ENCODE measurements at regions not wholly inside any gene's neighbourhood (a gene's known extent, or its start where the extent isn't known, plus 50 kb on each side); places are given as distances from the start of the nearest gene placed in this dataset.

- in situ Hi-C loops (cut with HindIII; ENCODE audit: extremely low pct_ligation_motif_present, low pct_unique_long_range_greater_than_20kb) (loop anchor here (25.0 kb wide), 1 partner anchor 670 kb away; no protein-coding TSS in a partner anchor), intact Hi-C loops (cut with micrococcal nuclease; ENCODE audit: unreplicated experiment) (loop anchor here (10.0 kb wide), 1 partner anchor 1113 kb away; no protein-coding TSS in a partner anchor)
- Histone ChIP-seq H3K9ac (ENCODE audit: insufficient read depth, low read depth, low read length) (no peak overlapping the region), H3K27me3 (ENCODE audit: control insufficient read depth in 1 of 2, insufficient read depth in 2 of 2, low read length in 2 of 2) (peaks cover 0 to 28% of the 10 kb centered on the region in 2 experiments; a peak in 4 of 5 replicates), H3K36me3 (replicated peaks in 1 of 2; ENCODE audit: control insufficient read depth in 1 of 2, insufficient read depth in 2 of 2, low read length in 2 of 2) (no peaks in the 10 kb centered on the region), H2AFZ (ENCODE audit: low read length) (no peak overlapping the region), H3K4me3 (replicated peaks in 1 of 3; ENCODE audit: insufficient read depth in 1 of 3, low read depth in 2 of 3, low read length in 3 of 3) (no peak overlapping the region), H3K4me1 (ENCODE audit: insufficient read depth, low read length) (no peaks in the 10 kb centered on the region), H4K20me1 (ENCODE audit: insufficient read depth, low read length) (no peaks in the 10 kb centered on the region), H3K79me2 (ENCODE audit: insufficient read depth, low read length) (no peaks in the 10 kb centered on the region), H3K9me3 (ENCODE audit: low read length) (no peaks in the 10 kb centered on the region), H3K27ac (ENCODE audit: extremely low read length, insufficient read depth, low read length) (no peak overlapping the region), H3K4me2 (ENCODE audit: low read depth, low read length) (no peak overlapping the region)
- no peak for FAIRE-seq
- 36% methylated on average over 9 of the region's 11 CpGs for WGBS (ENCODE audit: low lambda C conversion rate)
- no peak for DNase-seq (ENCODE audit: low spot score)
- no peak for ATAC-seq
- POLR2A ChIA-PET = no interaction called here
- no TSS peak for BruUV-seq (replicated peaks)
- CTCF ChIA-PET (ENCODE audit: low intra/inter-chr PET ratio, low total read pairs) = no interaction called here
- TF ChIP-seq ZBTB2 (CRISPR knock-in tag; IDR thresholded peaks at IDR 0.05; ENCODE audit: low read depth) (no peak), ZSCAN21 (CRISPR knock-in tag; IDR thresholded peaks at IDR 0.05; ENCODE audit: borderline replicate concordance) (no peak), GABPA (IDR thresholded peaks at IDR 0.05; ENCODE audit: low read depth, low read length) (no peak), GABPA (CRISPR knock-in tag; IDR thresholded peaks at IDR 0.05; ENCODE audit: low read depth) (no peak), RFXAP (CRISPR knock-in tag; IDR thresholded peaks at IDR 0.05; ENCODE audit: borderline replicate concordance) (no peak), SKI (IDR thresholded peaks at IDR 0.05; ENCODE audit: partially characterized antibody) (no peak), RERE (CRISPR knock-in tag; IDR thresholded peaks at IDR 0.05; ENCODE audit: low read depth) (no peak), PHF5A (CRISPR knock-in tag; IDR thresholded peaks at IDR 0.05; ENCODE audit: low read depth, unreplicated experiment) (no peak), MXD1 (CRISPR knock-in tag; IDR thresholded peaks at IDR 0.05) (no peak), ZNF577 (CRISPR knock-in tag; IDR thresholded peaks at IDR 0.05; ENCODE audit: borderline replicate concordance, low read depth) (no peak), KDM2A (CRISPR knock-in tag; IDR thresholded peaks at IDR 0.05; ENCODE audit: borderline replicate concordance, low read depth) (no peak), ATRX (CRISPR knock-in tag; IDR thresholded peaks at IDR 0.05; ENCODE audit: borderline replicate concordance) (no peak), ZNF598 (CRISPR knock-in tag; IDR thresholded peaks at IDR 0.05; ENCODE audit: borderline replicate concordance) (no peak), BRCA1 (CRISPR knock-in tag; IDR thresholded peaks at IDR 0.05) (no peak), NCOA2 (CRISPR knock-in tag; IDR thresholded peaks at IDR 0.05) (no peak)
Observed at GRCh38 chr2:128731994-128732650, 413.5 kb upstream of the HS6ST1 start.
